GM18909 (cell line): ENCODE measurements at regions not wholly inside any gene's neighbourhood (a gene's known extent, or its start where the extent isn't known, plus 50 kb on each side); places are given as distances from the start of the nearest gene placed in this dataset.

Source experiments
- ATAC-seq: cut with Tn5 transposase; IDR thresholded peaks from one replicate; pipeline ENCODE4 v1.9.1; 2021; ENCODE audit warnings: mild to moderate bottlenecking; ENCODE audit not compliant: unreplicated experiment, poor library complexity

DNA sequence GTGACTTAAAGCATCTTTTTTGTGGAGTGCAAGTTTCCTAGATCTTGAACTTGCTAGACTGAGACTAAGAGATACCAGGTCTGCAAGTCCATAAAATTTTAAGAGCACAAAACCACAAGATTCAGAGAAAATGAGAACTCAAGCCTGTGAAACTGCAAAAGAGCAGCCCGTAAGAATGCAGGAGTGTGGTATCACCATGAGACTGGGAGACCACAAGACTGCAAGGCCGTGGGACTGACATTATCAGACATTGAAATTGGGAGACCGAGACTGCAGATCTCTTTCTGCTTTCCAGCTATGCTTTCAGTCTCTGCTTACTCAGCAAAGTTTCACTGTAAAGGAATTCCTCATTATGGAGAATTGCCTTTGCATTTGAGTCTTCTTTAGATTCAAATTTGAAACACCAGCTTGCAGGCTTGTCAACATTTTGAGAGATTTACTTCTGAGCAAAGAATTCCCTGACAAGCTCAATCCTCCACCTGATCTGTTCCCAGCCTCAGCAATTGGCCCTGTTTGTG is 621.2 kb downstream of the KCNA4 start:
- no peak for ATAC-seq

DNA sequence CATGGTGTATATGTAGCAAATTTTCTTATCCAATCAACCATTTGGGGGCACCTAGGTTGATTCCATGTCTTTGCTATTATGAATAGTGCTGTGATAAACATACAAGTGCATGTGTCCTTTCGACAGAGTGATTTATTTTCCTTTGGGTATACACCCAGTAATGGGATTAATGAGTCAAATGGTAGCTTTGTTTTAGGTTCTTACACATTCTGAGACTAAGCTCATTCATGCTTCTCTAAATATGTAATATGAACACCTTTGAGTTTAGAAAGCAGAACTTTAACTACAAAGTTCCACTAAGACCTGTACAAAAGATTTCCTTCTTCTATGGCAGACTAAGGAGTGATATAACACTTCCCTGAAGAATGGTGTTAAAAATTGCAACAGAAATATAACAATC is 627.0 kb downstream of the KCNA4 start:
- ATAC-seq = no peak

GRCh38 chr11:29373725-29374124 is 643.1 kb downstream of the KCNA4 start:
- ATAC-seq = no peak

GRCh38 chr11:29368126-29368525 is 648.7 kb downstream of the KCNA4 start:
- ATAC-seq = no peak

DNA sequence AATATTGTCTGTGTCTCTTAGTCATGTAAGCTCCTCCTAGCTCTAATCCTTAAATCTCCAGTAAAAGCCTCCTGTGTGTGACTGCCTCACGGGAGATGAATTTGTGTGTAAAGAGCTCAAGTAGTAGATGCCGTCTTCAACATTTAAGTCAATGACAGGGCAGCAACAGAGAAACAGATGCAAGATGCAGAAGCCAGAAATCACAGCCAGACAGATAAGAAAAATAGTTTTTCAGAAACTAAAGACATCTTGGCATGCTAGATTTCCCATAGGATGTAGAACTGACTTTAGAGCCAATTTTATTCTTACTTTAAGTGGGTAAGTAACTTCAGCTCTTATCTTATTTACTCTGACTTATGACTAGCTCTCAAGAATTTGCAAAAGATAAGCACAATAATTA is 652.8 kb downstream of the KCNA4 start:
- no peak for ATAC-seq

- no peak for ATAC-seq
Observed at GRCh38 chr11:29361369-29361768, 655.5 kb downstream of the KCNA4 start.

DNA sequence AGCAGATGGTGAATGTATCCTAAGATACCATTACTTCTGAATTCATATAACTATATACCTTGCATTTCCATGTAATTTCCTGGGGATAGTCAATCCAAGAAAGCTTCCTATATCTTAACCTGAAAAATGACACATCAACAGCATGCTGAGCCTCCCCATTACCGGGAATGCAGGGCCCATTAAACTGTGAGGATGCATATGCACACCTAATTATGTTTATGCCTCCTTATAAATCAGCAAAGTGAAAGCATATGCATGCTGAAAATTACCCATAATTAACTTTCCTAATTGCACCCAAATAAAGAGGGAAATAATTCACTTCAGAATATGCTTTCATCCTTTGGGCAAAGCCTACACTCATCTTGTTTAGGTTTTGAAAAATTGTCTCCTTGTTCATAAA is 663.0 kb downstream of the KCNA4 start:
- no peak for ATAC-seq

DNA sequence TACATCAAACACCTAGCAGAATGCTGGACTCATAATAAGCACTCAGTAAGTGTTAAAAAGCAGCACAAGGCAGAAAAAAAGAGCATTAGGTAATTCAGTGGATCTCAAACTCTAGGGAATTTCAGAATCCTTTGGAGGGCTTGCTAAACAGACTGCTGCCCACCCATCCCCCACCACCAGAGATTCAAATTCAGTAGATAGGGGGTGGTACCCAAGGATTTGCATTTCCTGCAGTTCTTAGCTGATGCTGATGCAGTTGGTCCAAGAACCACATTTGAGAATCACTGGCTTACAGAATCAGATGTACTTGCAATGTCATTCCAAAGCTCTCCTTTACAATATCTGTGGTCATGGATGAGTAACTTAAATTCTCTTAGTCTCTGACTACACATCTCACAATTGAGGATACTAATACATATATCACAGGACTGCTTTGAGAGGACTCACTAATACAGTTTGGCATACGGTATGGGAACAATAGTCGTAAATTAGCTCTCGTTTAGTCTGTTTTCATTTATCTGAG is 664.5 kb downstream of the KCNA4 start:
- no peak for ATAC-seq

DNA sequence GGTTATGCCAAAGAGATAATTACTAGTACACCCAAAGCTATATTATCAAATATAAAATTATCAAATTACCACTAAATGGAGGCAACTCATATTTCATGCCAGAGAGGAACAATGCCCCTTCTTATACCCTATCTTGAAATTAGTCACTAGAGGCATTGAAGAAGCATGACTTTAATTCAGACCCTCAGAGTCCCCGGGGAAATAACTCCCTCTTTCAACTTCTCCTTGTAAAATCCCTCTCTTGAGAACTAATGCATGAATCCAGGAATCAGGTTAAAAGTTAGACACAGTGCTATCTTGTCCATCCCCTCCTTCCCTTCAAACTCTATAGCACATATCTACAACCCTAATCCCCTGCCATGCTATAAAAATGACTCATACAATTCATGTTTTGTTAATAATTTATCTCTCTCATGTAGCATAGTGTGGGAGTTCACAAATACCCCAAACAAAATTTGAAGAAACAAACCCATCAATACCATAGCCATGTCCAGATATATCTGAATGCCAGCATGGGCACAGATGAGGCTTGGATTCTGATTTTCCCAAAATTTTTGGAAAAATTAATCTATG is 665.4 kb downstream of the KCNA4 start:
- no peak for ATAC-seq

GRCh38 chr11:29343465-29344333 is 673.1 kb downstream of the KCNA4 start:
- peak; percentile 98 for ATAC-seq

GRCh38 chr11:29336727-29337575 is 679.9 kb downstream of the KCNA4 start:
- no peak for ATAC-seq

DNA sequence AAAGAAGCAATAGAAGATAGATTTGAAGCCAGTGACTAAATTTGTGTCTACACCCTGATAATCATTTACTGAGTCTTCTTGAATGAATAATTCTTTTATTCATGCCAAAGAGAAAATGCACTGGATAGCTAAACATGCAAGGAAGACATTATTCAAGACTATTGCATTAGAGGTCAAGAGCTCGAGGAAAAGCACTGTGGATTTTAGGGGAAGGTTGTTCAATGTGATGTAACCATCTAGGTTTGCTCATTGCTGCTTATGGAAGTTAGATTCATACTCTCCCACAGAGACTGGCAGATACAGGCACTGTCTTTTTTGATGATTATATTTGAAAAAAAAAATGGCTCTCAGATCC is 682.1 kb downstream of the KCNA4 start:
- ATAC-seq = no peak

DNA sequence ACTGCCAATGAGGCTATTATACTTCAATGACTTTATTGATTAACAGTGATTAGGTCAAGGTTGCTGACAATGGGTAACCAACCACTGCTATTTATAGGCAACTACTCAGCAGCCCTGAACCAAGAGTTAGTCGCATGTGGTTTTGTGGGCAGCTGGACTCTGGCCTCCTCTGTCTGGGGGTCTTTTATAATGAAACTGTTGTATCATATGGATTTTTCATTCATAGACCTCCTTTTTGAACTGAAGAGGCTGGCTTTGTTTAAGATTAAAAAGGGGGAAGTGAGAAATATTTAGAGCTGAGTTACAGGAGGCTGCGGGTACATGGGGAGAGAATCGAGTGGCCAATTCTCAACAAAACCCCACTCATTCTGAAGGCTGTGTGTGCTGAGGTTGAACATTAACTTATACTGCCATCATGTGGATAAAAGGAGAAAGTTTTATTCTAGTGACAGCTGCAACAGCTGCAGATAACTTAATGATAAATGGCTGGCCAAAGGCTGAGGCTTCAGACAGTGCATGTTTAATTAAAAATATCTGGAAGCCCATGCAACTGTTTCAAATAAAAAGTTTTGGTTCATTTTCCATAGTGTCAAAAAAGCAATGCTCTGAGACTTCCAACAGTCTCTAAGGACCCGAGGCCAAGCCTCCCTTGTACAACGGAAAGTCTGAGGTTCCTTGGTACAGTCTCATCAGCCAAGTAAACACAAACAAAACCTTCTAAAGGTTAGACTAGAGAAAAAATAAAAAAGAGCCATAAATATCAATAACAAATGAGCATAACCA is 682.6 kb downstream of the KCNA4 start:
- ATAC-seq = peak; percentile 96

GRCh38 chr11:29331451-29332010 is 685.3 kb downstream of the KCNA4 start:
- no peak for ATAC-seq

DNA sequence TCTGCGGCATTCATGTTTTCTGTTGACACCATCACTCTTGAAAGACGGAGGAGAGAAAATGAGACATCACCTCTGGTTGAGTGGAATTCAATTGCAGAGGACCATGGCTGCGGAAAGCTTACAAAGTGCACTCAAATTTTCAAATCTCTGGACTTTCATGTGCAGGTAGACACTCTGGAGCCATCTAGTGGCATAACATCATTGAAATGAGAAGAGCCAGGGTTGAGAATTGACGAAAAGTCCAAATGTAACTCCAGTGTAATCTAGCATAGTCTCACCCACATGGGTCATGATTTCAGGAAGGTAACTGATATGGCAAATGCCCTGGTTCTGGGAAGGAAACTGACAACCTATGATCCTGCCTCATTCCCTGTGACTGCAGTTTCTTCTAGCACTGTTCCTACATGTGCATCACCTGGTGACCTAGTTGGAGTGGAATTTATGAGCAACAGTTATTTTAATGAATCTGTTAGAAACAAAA is 687.8 kb downstream of the KCNA4 start:
- ATAC-seq = no peak

- ATAC-seq = no peak
Observed at GRCh38 chr11:29327891-29328290, 688.9 kb downstream of the KCNA4 start.

- no peak for ATAC-seq
Observed at GRCh38 chr11:29326757-29327156, 690.1 kb downstream of the KCNA4 start.

- ATAC-seq = no peak
Observed at GRCh38 chr11:29324328-29324727, 692.5 kb downstream of the KCNA4 start.

GRCh38 chr11:29321293-29322132 is 695.3 kb downstream of the KCNA4 start:
- no peak for ATAC-seq
